HG02973 (cell line): ENCODE measurements at regions not wholly inside any gene's neighbourhood (a gene's known extent, or its start where the extent isn't known, plus 50 kb on each side); places are given as distances from the start of the nearest gene placed in this dataset.

Experiments
- ATAC-seq: cut with Tn5 transposase; IDR thresholded peaks from one replicate; pipeline ENCODE4 v1.9.1; 2021; ENCODE audit warnings: moderate library complexity; ENCODE audit not compliant: unreplicated experiment

DNA sequence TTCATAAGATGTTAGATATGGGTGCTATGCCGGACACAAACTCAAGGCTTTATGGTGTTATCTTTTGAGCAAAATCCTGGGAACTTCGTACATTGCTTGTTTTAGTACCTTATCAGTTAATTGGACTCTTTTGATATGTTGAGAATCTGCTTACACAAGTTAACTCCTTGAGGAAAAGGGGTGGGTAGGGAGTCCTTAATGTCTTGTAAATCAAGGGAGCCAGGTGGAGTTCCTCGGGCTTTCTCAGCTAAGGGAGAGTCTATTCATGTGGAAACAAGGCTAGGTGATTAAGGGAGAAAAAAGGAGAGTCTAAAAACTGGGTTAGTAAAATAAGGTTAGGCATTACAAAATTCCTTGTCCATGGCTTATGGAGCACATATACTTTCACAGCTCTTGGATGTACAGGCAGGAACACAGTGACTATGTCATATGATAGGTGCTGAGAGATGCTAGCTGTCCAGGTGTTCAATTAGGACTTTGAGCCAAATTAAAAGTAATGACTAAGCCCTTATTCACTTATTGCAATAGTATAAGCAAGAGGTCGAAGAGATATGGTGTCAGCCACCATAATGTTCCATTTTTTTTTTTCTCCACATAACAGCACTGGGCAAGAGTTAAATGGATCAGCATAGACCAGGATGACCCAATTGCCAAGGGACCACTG is 59.5 kb upstream of the DYNAP start:
- no peak for ATAC-seq

DNA sequence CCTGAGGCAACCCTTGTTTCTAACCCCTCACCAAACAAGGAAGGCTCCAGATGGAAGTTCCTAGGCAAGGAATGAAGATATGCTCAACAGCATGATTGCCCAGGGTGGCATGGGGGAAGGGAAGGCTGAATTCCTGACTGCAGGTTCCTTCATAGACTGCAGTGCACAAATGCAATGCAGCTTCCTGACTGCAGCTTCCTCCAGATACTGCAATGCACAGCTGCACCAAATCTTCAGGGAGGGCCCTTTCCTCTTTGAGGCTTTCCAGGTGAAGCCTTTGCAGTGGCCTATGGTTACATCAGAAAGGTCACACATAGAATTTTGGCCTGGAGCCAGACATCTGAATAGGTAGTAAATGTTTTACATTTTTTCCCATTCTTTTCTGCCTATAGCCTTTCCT is 58.8 kb upstream of the DYNAP start:
- ATAC-seq: no peak

DNA sequence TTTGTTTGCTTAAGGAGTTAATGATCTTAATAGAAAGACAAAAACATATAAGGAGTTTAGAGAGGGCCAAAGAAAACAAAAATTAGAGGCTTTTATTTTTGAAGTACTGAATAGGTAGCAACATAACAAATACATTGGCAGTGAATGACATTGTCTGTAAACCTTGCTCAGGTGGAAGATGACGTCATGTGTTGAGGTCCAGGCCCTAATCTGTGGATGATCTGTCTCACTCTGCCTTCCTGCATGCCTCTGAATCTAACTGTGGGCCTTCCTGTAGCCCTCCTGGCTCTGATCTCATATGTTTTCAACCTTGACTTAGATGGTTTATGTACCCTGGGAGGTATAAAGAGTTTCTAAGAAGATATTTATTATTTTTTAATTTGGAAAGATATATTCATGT is 58.1 kb upstream of the DYNAP start:
- no peak for ATAC-seq
